IPS-18a (cell line): ENCODE measurements at regions not wholly inside any gene's neighbourhood (a gene's known extent, or its start where the extent isn't known, plus 50 kb on each side); places are given as distances from the start of the nearest gene placed in this dataset.

ENCODE experiments used
- H3K27ac ChIP-seq: one replicate; pipeline ENCODE4 v1.5.1; 2013; ENCODE audit warnings: low read length
- H3K27me3 ChIP-seq: one replicate; pipeline ENCODE4 v1.6.1; 2013; ENCODE audit warnings: mild to moderate bottlenecking, low read length; ENCODE audit not compliant: control insufficient read depth, insufficient read depth
- H3K36me3 ChIP-seq: one replicate; pipeline ENCODE4 v1.6.1; 2013; ENCODE audit warnings: low read depth, low read length; ENCODE audit not compliant: control insufficient read depth
- H3K4me1 ChIP-seq: one replicate; pipeline ENCODE4 v1.6.1; 2013; ENCODE audit warnings: low read depth, low read length; ENCODE audit not compliant: control insufficient read depth
- H3K4me3 ChIP-seq: one replicate; pipeline ENCODE4 v1.5.1; 2013; ENCODE audit warnings: low read length
- H3K9ac ChIP-seq: one replicate; pipeline ENCODE4 v1.6.1; 2013; ENCODE audit warnings: mild to moderate bottlenecking, low read length, moderate library complexity
- H3K9me3 ChIP-seq: one replicate; pipeline ENCODE4 v1.6.1; 2013; ENCODE audit warnings: low read depth, low read length; ENCODE audit not compliant: control insufficient read depth

- Histone ChIP-seq H3K36me3 (no peaks in the 10 kb centered on the region), H3K27me3 (no peaks in the 10 kb centered on the region), H3K27ac (no peak overlapping the region), H3K9me3 (no peaks in the 10 kb centered on the region), H3K9ac (no peak overlapping the region), H3K4me1 (no peaks in the 10 kb centered on the region), H3K4me3 (no peak overlapping the region)
Observed at GRCh38 chr6:137780447-137781034, 86.5 kb upstream of the TNFAIP3 start.

- H3K4me3 ChIP-seq: no peak overlapping the region
- H3K27me3 ChIP-seq: no peaks in the 10 kb centered on the region
- no peaks in the 10 kb centered on the region for H3K36me3 ChIP-seq
- H3K4me1 ChIP-seq: no peaks in the 10 kb centered on the region
- no peak overlapping the region for H3K9ac ChIP-seq
- H3K9me3 ChIP-seq: no peaks in the 10 kb centered on the region
- H3K27ac ChIP-seq: no peak overlapping the region
Observed at GRCh38 chr6:137781639-137782038, 85.4 kb upstream of the TNFAIP3 start.

GRCh38 chr6:137782166-137783039, 84.7 kb upstream of the TNFAIP3 start:
- H3K9ac ChIP-seq: no peak overlapping the region
- H3K9me3 ChIP-seq: no peaks in the 10 kb centered on the region

GRCh38 chr6:137783710-137784109, 83.3 kb upstream of the TNFAIP3 start:
- Histone ChIP-seq H3K9ac (no peak overlapping the region), H3K27ac (no peak overlapping the region), H3K27me3 (no peaks in the 10 kb centered on the region), H3K9me3 (no peaks in the 10 kb centered on the region), H3K36me3 (no peaks in the 10 kb centered on the region), H3K4me3 (no peak overlapping the region), H3K4me1 (no peaks in the 10 kb centered on the region)

More at GRCh38 chr6:137782166-137783039, 84.7 kb upstream of the TNFAIP3 start:
- Histone ChIP-seq H3K4me1 (no peaks in the 10 kb centered on the region), H3K27ac (no peak overlapping the region), H3K4me3 (no peak overlapping the region), H3K36me3 (no peaks in the 10 kb centered on the region), H3K27me3 (no peaks in the 10 kb centered on the region)

GRCh38 chr6:137784583-137784982, 82.5 kb upstream of the TNFAIP3 start:
- Histone ChIP-seq H3K27me3 (no peaks in the 10 kb centered on the region), H3K9ac (no peak overlapping the region), H3K9me3 (no peaks in the 10 kb centered on the region), H3K4me1 (no peaks in the 10 kb centered on the region), H3K27ac (no peak overlapping the region), H3K4me3 (no peak overlapping the region), H3K36me3 (no peaks in the 10 kb centered on the region)

- Histone ChIP-seq H3K9ac (no peak overlapping the region), H3K4me3 (no peak overlapping the region), H3K27ac (no peak overlapping the region), H3K4me1 (no peaks in the 10 kb centered on the region), H3K36me3 (no peaks in the 10 kb centered on the region), H3K9me3 (no peaks in the 10 kb centered on the region), H3K27me3 (no peaks in the 10 kb centered on the region)
Observed at GRCh38 chr6:137787016-137787415, 80.0 kb upstream of the TNFAIP3 start.

GRCh38 chr6:137788248-137788647, 78.8 kb upstream of the TNFAIP3 start:
- no peaks in the 10 kb centered on the region for H3K36me3 ChIP-seq
- H3K9me3 ChIP-seq: no peaks in the 10 kb centered on the region
- no peak overlapping the region for H3K9ac ChIP-seq
- no peak overlapping the region for H3K4me3 ChIP-seq
- no peaks in the 10 kb centered on the region for H3K4me1 ChIP-seq
- H3K27ac ChIP-seq: no peak overlapping the region
- no peaks in the 10 kb centered on the region for H3K27me3 ChIP-seq

- Histone ChIP-seq H3K9me3 (no peaks in the 10 kb centered on the region), H3K9ac (no peak overlapping the region), H3K27ac (no peak overlapping the region), H3K4me3 (no peak overlapping the region), H3K36me3 (no peaks in the 10 kb centered on the region), H3K27me3 (no peaks in the 10 kb centered on the region), H3K4me1 (peaks cover 4% of the 10 kb centered on the region)
Observed at GRCh38 chr6:137791281-137792159, 75.5 kb upstream of the TNFAIP3 start.

- no peaks in the 10 kb centered on the region for H3K9me3 ChIP-seq
- H3K4me1 ChIP-seq: peaks cover 4% of the 10 kb centered on the region
- H3K9ac ChIP-seq: no peak overlapping the region
- H3K27ac ChIP-seq: no peak overlapping the region
- H3K36me3 ChIP-seq: no peaks in the 10 kb centered on the region
- H3K27me3 ChIP-seq: no peaks in the 10 kb centered on the region
- H3K4me3 ChIP-seq: no peak overlapping the region
Observed at GRCh38 chr6:137792160-137793033, 74.7 kb upstream of the TNFAIP3 start.

- H3K4me1 ChIP-seq: peaks cover 4% of the 10 kb centered on the region
- no peaks in the 10 kb centered on the region for H3K9me3 ChIP-seq
- no peak overlapping the region for H3K27ac ChIP-seq
- H3K9ac ChIP-seq: no peak overlapping the region
- H3K4me3 ChIP-seq: no peak overlapping the region
- H3K27me3 ChIP-seq: no peaks in the 10 kb centered on the region
- no peaks in the 10 kb centered on the region for H3K36me3 ChIP-seq
Observed at GRCh38 chr6:137793805-137794515, 73.1 kb upstream of the TNFAIP3 start.
